Neural cell (in vitro differentiated cells): ENCODE measurements at regions not wholly inside any gene's neighbourhood (a gene's known extent, or its start where the extent isn't known, plus 50 kb on each side); places are given as distances from the start of the nearest gene placed in this dataset.

Experiments
- EZH2 ChIP-seq: fragments of 200-600, 300-800 bp; shearing (Covaris generic), sonication (generic); IDR thresholded peaks from 2 replicates; pipeline ENCODE4 v1.6.1; 2014; ENCODE audit warnings: antibody characterized with exemption, low read length, borderline replicate concordance, mild to moderate bottlenecking; ENCODE audit not compliant: insufficient read depth, poor library complexity, severe bottlenecking
- MXI1 ChIP-seq: fragments of 450-650 bp; conservative IDR thresholded peaks from 2 replicates; pipeline ENCODE4 v1.6.1; 2014; ENCODE audit warnings: antibody characterized with exemption, mild to moderate bottlenecking; ENCODE audit not compliant: poor library complexity, severe bottlenecking
- POLR2AphosphoS5 ChIP-seq: IDR thresholded peaks from 2 replicates; pipeline ENCODE4 v1.6.1; 2012
- TAF1 ChIP-seq: IDR thresholded peaks from 2 replicates; pipeline ENCODE4 v1.6.1; 2012; ENCODE audit warnings: low read depth
- TF ChIP-seq, protein P1 (sequence below): fragments of 450-650 bp; IDR thresholded peaks from 2 replicates; pipeline ENCODE4 v1.5.1; 2014; ENCODE audit warnings: antibody characterized with exemption, mild to moderate bottlenecking, moderate library complexity; ENCODE audit not compliant: poor library complexity, severe bottlenecking

DNA sequence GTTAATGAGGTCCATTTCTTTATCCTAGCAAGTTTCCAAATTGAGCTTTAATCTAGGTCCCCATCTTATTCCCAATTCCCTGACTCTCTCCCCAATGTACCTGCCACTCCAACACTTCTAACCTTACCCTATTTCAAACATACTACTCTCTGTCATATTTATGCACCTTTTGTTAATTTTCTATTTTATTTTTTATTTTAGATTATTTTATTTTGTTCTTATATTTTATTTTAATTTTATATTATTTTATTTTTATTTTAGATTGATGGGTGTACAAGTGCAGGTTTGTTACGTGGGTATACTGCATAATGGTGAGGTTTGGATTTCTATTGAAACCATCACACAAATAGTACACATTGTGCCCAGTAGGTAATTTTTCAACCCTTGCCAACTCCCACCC lies 333.9 kb upstream of the ERCC4 start:
- TF ChIP-seq TAF1 (no peak), POLR2AphosphoS5 (no peak), MXI1 (no peak), EZH2 (no peak)
- TF ChIP-seq, protein P1, sequence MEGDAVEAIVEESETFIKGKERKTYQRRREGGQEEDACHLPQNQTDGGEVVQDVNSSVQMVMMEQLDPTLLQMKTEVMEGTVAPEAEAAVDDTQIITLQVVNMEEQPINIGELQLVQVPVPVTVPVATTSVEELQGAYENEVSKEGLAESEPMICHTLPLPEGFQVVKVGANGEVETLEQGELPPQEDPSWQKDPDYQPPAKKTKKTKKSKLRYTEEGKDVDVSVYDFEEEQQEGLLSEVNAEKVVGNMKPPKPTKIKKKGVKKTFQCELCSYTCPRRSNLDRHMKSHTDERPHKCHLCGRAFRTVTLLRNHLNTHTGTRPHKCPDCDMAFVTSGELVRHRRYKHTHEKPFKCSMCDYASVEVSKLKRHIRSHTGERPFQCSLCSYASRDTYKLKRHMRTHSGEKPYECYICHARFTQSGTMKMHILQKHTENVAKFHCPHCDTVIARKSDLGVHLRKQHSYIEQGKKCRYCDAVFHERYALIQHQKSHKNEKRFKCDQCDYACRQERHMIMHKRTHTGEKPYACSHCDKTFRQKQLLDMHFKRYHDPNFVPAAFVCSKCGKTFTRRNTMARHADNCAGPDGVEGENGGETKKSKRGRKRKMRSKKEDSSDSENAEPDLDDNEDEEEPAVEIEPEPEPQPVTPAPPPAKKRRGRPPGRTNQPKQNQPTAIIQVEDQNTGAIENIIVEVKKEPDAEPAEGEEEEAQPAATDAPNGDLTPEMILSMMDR: no peak
